Parathyroid adenoma (tissue), 2 donors: ENCODE measurements at regions not wholly inside any gene's neighbourhood (a gene's known extent, or its start where the extent isn't known, plus 50 kb on each side); places are given as distances from the start of the nearest gene placed in this dataset.

ENCODE experiments used
- H2AFZ ChIP-seq: fragments of 300-600 bp; sonication (generic); one replicate; pipeline ENCODE4 v1.7.0; 2017; ENCODE audit warnings: antibody characterized with exemption, mild to moderate bottlenecking
- H3K27ac ChIP-seq: fragments of 300-600 bp; sonication (generic); one replicate; pipeline ENCODE4 v1.7.0; 2017
- H3K27me3 ChIP-seq: fragments of 300-600 bp; sonication (generic); one replicate; pipeline ENCODE4 v1.7.0; 2017; ENCODE audit warnings: low read length; ENCODE audit not compliant: control insufficient read depth, insufficient read depth
- H3K36me3 ChIP-seq: fragments of 300-600 bp; sonication (generic); one replicate; pipeline ENCODE4 v1.7.0; 2017; ENCODE audit warnings: low read length; ENCODE audit not compliant: control insufficient read depth, insufficient read depth
- H3K4me1 ChIP-seq: fragments of 300-600 bp; sonication (generic); one replicate; pipeline ENCODE4 v1.7.0; 2017; ENCODE audit warnings: control low read depth
- H3K4me2 ChIP-seq: fragments of 300-600 bp; sonication (generic); one replicate; pipeline ENCODE4 v1.7.0; 2017; ENCODE audit warnings: low read length
- H3K4me3 ChIP-seq: fragments of 300-600 bp; sonication (generic); one replicate; pipeline ENCODE4 v1.7.0; 2017; ENCODE audit warnings: low read depth, low read length
- H3K79me2 ChIP-seq: fragments of 300-600 bp; sonication (generic); one replicate; pipeline ENCODE4 v1.7.0; 2017; ENCODE audit warnings: control low read depth
- H3K9ac ChIP-seq: fragments of 300-600 bp; sonication (generic); one replicate; pipeline ENCODE4 v1.7.0; 2017; ENCODE audit warnings: mild to moderate bottlenecking
- H3K9me3 ChIP-seq: fragments of 300-600 bp; sonication (generic); one replicate; pipeline ENCODE4 v1.7.0; 2017; ENCODE audit warnings: low read length; ENCODE audit not compliant: control insufficient read depth
- CTCF ChIP-seq: fragments of 300-600 bp; sonication (generic); IDR thresholded peaks from one replicate; pipeline ENCODE4 v1.7.0; 2017; ENCODE audit warnings: antibody characterized with exemption, mild to moderate bottlenecking
- donor health status: primary hyperparathyroidism.

DNA sequence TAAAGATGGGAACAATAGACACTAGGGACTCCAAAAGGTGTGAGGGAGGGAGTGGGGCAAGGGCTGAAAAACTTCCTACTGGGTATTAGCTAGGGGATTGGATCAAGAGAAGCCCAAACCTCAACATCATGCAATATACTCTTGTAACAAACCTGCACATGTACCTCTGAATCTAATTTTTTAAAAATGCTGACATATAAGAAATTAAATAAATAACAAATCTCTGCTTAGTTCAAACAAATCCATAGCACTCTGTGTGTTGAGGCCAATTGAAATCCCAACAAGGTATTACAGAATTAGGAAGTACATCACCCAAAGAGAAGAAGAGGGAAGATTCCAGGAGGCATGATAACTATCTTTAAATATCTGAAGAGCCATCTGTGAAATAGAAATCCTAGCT lies 55.4 kb upstream of the CDH20 start:
- Histone ChIP-seq H3K4me1 (no peaks in the 10 kb centered on the region), H3K79me2 (no peaks in the 10 kb centered on the region), H3K4me2 (no peak overlapping the region), H2AFZ (no peak overlapping the region), H3K36me3 (no peaks in the 10 kb centered on the region), H3K27me3 (no peaks in the 10 kb centered on the region), H3K27ac (no peak overlapping the region), H3K9ac (no peak overlapping the region), H3K9me3 (no peaks in the 10 kb centered on the region), H3K4me3 (no peak overlapping the region)
- no peak for TF ChIP-seq CTCF

DNA sequence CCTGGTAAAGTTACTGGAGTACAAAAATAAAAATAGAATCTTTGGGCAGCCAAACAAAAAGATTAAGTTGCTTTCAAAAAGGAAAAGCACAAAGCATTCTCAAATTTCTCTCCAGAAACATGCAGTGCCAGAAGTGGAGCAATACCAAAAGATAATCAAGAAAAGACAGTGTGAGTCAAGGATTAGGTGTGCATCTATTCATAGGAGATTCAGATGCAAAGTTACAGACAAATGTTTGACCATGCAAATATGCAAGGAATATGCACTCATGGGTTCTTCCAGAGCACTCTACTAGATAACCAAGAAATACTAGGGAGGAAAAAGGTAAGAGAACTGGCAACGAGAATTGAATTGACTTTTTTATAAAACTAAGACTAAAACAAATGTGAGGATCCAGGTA lies 51.8 kb upstream of the CDH20 start:
- Histone ChIP-seq H3K4me2 (no peak overlapping the region), H3K27me3 (no peaks in the 10 kb centered on the region), H2AFZ (no peak overlapping the region), H3K4me1 (no peaks in the 10 kb centered on the region), H3K27ac (no peak overlapping the region), H3K79me2 (no peaks in the 10 kb centered on the region), H3K4me3 (no peak overlapping the region), H3K9me3 (no peaks in the 10 kb centered on the region), H3K36me3 (no peaks in the 10 kb centered on the region), H3K9ac (no peak overlapping the region)
- no peak for TF ChIP-seq CTCF

DNA sequence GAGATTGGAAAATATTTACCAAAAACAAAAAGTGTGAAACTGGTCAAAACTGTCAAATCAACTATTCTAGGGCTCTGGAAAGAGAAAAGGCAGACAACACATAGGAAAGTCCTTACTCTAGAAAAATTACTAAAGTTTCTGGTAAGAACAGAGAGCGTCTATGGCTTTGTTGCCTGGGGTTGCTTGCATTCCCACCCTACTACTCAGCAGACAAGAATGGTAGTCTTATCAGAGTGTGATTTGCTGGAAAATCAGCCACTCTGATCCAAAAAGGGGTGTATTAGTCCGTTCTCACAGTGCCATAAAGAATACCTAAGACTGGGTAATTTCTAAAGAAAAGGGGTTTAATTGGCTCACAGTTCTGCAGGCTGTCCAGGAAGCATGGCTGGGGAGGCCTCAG lies 50.3 kb upstream of the CDH20 start:
- Histone ChIP-seq H3K79me2 (no peaks in the 10 kb centered on the region), H3K4me1 (no peaks in the 10 kb centered on the region), H3K9ac (no peak overlapping the region), H3K36me3 (no peaks in the 10 kb centered on the region), H3K27ac (no peak overlapping the region), H3K4me2 (no peak overlapping the region), H3K9me3 (no peaks in the 10 kb centered on the region), H2AFZ (no peak overlapping the region), H3K4me3 (no peak overlapping the region), H3K27me3 (no peaks in the 10 kb centered on the region)
- no peak for TF ChIP-seq CTCF
